ENCODE measurements at regions not wholly inside any gene's neighbourhood (a gene's known extent, or its start where the extent isn't known, plus 50 kb on each side); places are given as distances from the start of the nearest gene placed in this dataset.
"Not testable (repeated sequence)": the region's sequence is repeated elsewhere in the genome, so short reads cannot be mapped to it uniquely, and the experiment has no call there.

DNA sequence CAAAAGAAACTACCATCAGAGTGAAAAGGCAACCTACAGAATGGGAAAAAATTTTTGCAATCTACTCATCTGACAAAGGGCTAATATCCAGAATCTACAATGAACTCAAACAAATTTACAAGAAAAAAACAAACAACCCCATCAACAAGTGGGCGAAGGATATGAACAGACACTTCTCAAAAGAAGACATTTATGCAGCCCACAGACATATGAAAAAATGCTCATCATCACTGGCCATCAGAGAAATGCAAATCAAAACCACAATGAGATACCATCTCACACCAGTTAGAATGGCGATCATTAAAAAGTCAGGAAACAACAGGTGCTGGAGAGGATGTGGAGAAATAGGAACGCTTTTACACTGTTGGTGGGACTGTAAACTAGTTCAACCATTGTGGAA lies 83.9 kb downstream of the GEMIN8 start:
- H2AK5ac ChIP-seq (ENCODE audit: low read length, severe bottlenecking); H3K9ac ChIP-seq (ENCODE audit: low read length); H2BK15ac ChIP-seq (ENCODE audit: low read depth, poor library complexity, severe bottlenecking); H3K36me3 ChIP-seq (ENCODE audit: control insufficient read depth in 1 of 2, insufficient read depth in 2 of 2, low read depth in 1 of 2, low read length in 2 of 2); H2BK120ac ChIP-seq (ENCODE audit: low read depth, low read length); H3K27ac ChIP-seq (ENCODE audit: low read length, poor library complexity, severe bottlenecking); H4K91ac ChIP-seq (ENCODE audit: low read length); DNase-seq; H3K4ac ChIP-seq (ENCODE audit: low read depth in 1 of 2, low read length in 2 of 2); H3K79me1 ChIP-seq (replicated peaks; ENCODE audit: low read length, poor library complexity, severe bottlenecking); H4K8ac ChIP-seq (ENCODE audit: low read length); H2BK5ac ChIP-seq (ENCODE audit: low read depth, low read length, poor library complexity, severe bottlenecking); H3K4me1 ChIP-seq (ENCODE audit: control insufficient read depth, insufficient read depth, low read depth, low read length); H3K18ac ChIP-seq (ENCODE audit: low read depth in 1 of 2, low read length in 2 of 2); H3K23ac ChIP-seq (ENCODE audit: low read length in 2 of 2); H3K9me3 ChIP-seq (ENCODE audit: control insufficient read depth, low read length); H3K4me3 ChIP-seq (ENCODE audit: insufficient read depth in 1 of 2, low read depth in 1 of 2, low read length in 2 of 2); H3K14ac ChIP-seq (ENCODE audit: low read length in 2 of 2); H3K4me2 ChIP-seq (ENCODE audit: low read length, poor library complexity, severe bottlenecking); H2AFZ ChIP-seq (ENCODE audit: low read depth, low read length); H2BK12ac ChIP-seq (ENCODE audit: low read length in 2 of 2): not testable (repeated sequence)
- no CpG with 5 or more reads among the region's 3 CpGs for WGBS
- peaks cover 4 to 37% of the 10 kb centered on the region in 2 experiments for H3K27me3 ChIP-seq (ENCODE audit: control insufficient read depth in 1 of 2, insufficient read depth in 1 of 2, low read length in 2 of 2)

- H3K4ac ChIP-seq (ENCODE audit: low read depth in 1 of 2, low read length in 2 of 2) = no peak overlapping the region
- WGBS = 66% methylated on average over 2 of the region's 2 CpGs
- no peak overlapping the region for H3K27ac ChIP-seq (ENCODE audit: low read length, poor library complexity, severe bottlenecking)
- no peak overlapping the region for H3K4me3 ChIP-seq (ENCODE audit: insufficient read depth in 1 of 2, low read depth in 1 of 2, low read length in 2 of 2)
- no peak overlapping the region for H2BK120ac ChIP-seq (ENCODE audit: low read depth, low read length)
- no peak overlapping the region for H3K9ac ChIP-seq (ENCODE audit: low read length)
- H4K8ac ChIP-seq (ENCODE audit: low read length) = no peak overlapping the region
- H3K18ac ChIP-seq (ENCODE audit: low read depth in 1 of 2, low read length in 2 of 2) = no peak overlapping the region
- H2AK5ac ChIP-seq (ENCODE audit: low read length, severe bottlenecking) = no peak overlapping the region
- no peak overlapping the region for H3K4me2 ChIP-seq (ENCODE audit: low read length, poor library complexity, severe bottlenecking)
- H3K4me1 ChIP-seq (ENCODE audit: control insufficient read depth, insufficient read depth, low read depth, low read length) = peaks cover 9% of the 10 kb centered on the region
- H3K23ac ChIP-seq (ENCODE audit: low read length in 2 of 2) = no peak overlapping the region
- no peak overlapping the region for H2BK5ac ChIP-seq (ENCODE audit: low read depth, low read length, poor library complexity, severe bottlenecking)
- H3K9me3 ChIP-seq (ENCODE audit: control insufficient read depth, low read length) = no peaks in the 10 kb centered on the region
- H2BK15ac ChIP-seq (ENCODE audit: low read depth, poor library complexity, severe bottlenecking) = no peak overlapping the region
- H3K27me3 ChIP-seq (ENCODE audit: control insufficient read depth in 1 of 2, insufficient read depth in 1 of 2, low read length in 2 of 2) = peaks cover 14 to 73% of the 10 kb centered on the region in 2 experiments
- H2AFZ ChIP-seq (ENCODE audit: low read depth, low read length) = no peak overlapping the region
- H3K79me1 ChIP-seq (replicated peaks; ENCODE audit: low read length, poor library complexity, severe bottlenecking) = no peaks in the 10 kb centered on the region
- DNase-seq = no peak
- no peaks in the 10 kb centered on the region for H3K36me3 ChIP-seq (ENCODE audit: control insufficient read depth in 1 of 2, insufficient read depth in 2 of 2, low read depth in 1 of 2, low read length in 2 of 2)
- no peak overlapping the region for H2BK12ac ChIP-seq (ENCODE audit: low read length in 2 of 2)
- H4K91ac ChIP-seq (ENCODE audit: low read length) = no peak overlapping the region
- no peak overlapping the region for H3K14ac ChIP-seq (ENCODE audit: low read length in 2 of 2)
Measured at GRCh38 chrX:13940671-13941070, 89.0 kb downstream of the GEMIN8 start.

DNA sequence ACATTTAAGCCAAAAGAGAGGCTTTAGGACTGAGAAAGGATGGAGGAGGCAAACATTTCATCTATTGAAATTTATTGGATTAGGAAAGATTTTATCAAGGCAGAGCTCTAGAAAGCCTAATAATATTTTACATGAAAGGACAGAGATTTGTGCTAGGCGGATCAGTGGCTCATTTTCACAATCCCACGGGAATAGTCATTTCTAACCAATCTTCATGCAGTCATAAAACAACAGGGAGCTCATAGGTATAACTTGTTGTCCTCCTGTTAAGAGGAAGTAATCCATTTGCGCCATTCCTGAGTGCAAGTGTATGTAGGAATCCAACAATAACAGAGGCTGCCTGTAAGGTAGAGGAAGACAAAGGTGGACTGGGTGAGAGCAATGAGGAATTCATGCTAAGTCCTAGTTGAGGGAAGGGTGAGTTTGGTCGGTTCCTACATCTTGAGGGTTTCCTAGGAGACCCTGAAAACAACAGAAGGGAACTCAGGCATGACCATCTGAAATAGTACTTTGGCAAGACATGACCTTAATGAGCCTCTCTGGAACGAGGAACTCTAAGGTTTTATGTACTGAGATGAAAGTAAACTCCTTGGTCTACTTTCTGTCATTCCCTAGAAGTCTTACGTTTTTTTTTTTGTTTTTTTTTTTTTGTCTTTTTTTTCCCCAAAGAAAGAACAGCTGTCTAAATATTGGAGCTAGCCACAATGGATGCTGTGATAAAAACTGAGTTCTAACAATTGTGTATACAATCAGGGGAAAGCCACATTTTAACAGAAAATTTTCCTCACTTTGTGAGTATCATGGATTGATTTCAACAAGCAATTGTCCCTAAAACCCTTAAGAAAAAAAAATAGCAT lies 89.7 kb downstream of the GEMIN8 start:
- Histone ChIP-seq H3K9me3 (ENCODE audit: control insufficient read depth, low read length) (no peaks in the 10 kb centered on the region), H4K8ac (ENCODE audit: low read length) (no peak overlapping the region), H3K4me2 (ENCODE audit: low read length, poor library complexity, severe bottlenecking) (no peak overlapping the region), H4K91ac (ENCODE audit: low read length) (no peak overlapping the region), H2BK12ac (ENCODE audit: low read length in 2 of 2) (no peak overlapping the region), H2BK15ac (ENCODE audit: low read depth, poor library complexity, severe bottlenecking) (no peak overlapping the region), H3K4me3 (ENCODE audit: insufficient read depth in 1 of 2, low read depth in 1 of 2, low read length in 2 of 2) (no peak overlapping the region), H2BK120ac (ENCODE audit: low read depth, low read length) (no peak overlapping the region), H3K9ac (ENCODE audit: low read length) (no peak overlapping the region), H3K27me3 (ENCODE audit: control insufficient read depth in 1 of 2, insufficient read depth in 1 of 2, low read length in 2 of 2) (peaks cover 14 to 77% of the 10 kb centered on the region in 2 experiments), H2AK5ac (ENCODE audit: low read length, severe bottlenecking) (no peak overlapping the region), H3K27ac (ENCODE audit: low read length, poor library complexity, severe bottlenecking) (no peak overlapping the region), H2AFZ (ENCODE audit: low read depth, low read length) (no peak overlapping the region), H3K4ac (ENCODE audit: low read depth in 1 of 2, low read length in 2 of 2) (no peak overlapping the region), H3K18ac (ENCODE audit: low read depth in 1 of 2, low read length in 2 of 2) (no peak overlapping the region), H3K23ac (ENCODE audit: low read length in 2 of 2) (no peak overlapping the region), H3K4me1 (ENCODE audit: control insufficient read depth, insufficient read depth, low read depth, low read length) (peaks cover 9% of the 10 kb centered on the region), H3K79me1 (replicated peaks; ENCODE audit: low read length, poor library complexity, severe bottlenecking) (no peaks in the 10 kb centered on the region), H2BK5ac (ENCODE audit: low read depth, low read length, poor library complexity, severe bottlenecking) (no peak overlapping the region), H3K14ac (ENCODE audit: low read length in 2 of 2) (no peak overlapping the region), H3K36me3 (ENCODE audit: control insufficient read depth in 1 of 2, insufficient read depth in 2 of 2, low read depth in 1 of 2, low read length in 2 of 2) (no peaks in the 10 kb centered on the region)
- 92% methylated on average over 2 of the region's 6 CpGs for WGBS
- no peak for DNase-seq

DNA sequence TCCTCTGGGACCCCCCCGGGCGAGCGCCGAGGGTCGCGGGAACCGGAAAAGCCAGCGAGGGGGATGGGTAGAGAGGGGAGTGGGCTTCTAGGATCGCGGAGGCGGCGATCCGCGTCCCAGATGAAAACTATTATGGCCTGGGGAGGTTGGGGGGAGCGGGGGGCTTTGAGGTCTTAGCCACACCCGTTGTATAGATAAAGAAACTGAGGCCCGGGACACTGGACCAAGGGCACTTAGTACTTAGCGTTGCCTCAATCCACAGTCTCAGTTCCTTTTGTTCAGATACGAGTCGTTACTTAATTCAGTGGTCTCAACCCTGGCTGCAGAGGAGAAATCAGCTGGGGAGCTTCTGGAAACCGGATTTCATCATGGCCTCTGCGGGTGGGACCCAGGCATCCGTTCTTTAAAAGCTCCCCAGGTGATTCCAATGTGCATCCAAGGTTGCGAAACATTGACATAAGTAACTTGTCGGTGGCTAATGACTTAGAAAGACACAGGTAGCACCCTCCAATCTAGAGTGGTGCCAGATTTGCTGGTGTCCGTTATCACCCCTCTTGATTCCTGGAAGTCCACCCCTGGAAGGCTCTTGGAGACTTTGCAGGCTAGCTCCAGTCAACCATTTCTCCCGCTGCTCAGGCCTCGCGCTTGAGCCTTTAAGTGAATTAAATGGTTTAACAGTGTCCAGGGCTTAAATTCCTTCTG lies 90.7 kb downstream of the GEMIN8 start:
- no peak overlapping the region for H3K14ac ChIP-seq (ENCODE audit: low read length in 2 of 2)
- H4K8ac ChIP-seq (ENCODE audit: low read length) = no peak overlapping the region
- H3K4me3 ChIP-seq (ENCODE audit: insufficient read depth in 1 of 2, low read depth in 1 of 2, low read length in 2 of 2) = peak overlapping the region in 1 of 2 experiments; percentile 24
- no peak overlapping the region for H3K27ac ChIP-seq (ENCODE audit: low read length, poor library complexity, severe bottlenecking)
- no peak overlapping the region for H3K9ac ChIP-seq (ENCODE audit: low read length)
- H2BK12ac ChIP-seq (ENCODE audit: low read length in 2 of 2) = no peak overlapping the region
- no peak overlapping the region for H4K91ac ChIP-seq (ENCODE audit: low read length)
- H3K4me2 ChIP-seq (ENCODE audit: low read length, poor library complexity, severe bottlenecking) = peak overlapping the region; percentile 90
- no peak for DNase-seq
- no peak overlapping the region for H2AK5ac ChIP-seq (ENCODE audit: low read length, severe bottlenecking)
- no peaks in the 10 kb centered on the region for H3K79me1 ChIP-seq (replicated peaks; ENCODE audit: low read length, poor library complexity, severe bottlenecking)
- peaks cover 14 to 81% of the 10 kb centered on the region in 2 experiments for H3K27me3 ChIP-seq (ENCODE audit: control insufficient read depth in 1 of 2, insufficient read depth in 1 of 2, low read length in 2 of 2)
- no peaks in the 10 kb centered on the region for H3K36me3 ChIP-seq (ENCODE audit: control insufficient read depth in 1 of 2, insufficient read depth in 2 of 2, low read depth in 1 of 2, low read length in 2 of 2)
- H2BK5ac ChIP-seq (ENCODE audit: low read depth, low read length, poor library complexity, severe bottlenecking) = no peak overlapping the region
- H2AFZ ChIP-seq (ENCODE audit: low read depth, low read length) = no peak overlapping the region
- no peak overlapping the region for H3K18ac ChIP-seq (ENCODE audit: low read depth in 1 of 2, low read length in 2 of 2)
- peaks cover 9% of the 10 kb centered on the region for H3K4me1 ChIP-seq (ENCODE audit: control insufficient read depth, insufficient read depth, low read depth, low read length)
- no peak overlapping the region for H2BK120ac ChIP-seq (ENCODE audit: low read depth, low read length)
- no peak overlapping the region for H3K23ac ChIP-seq (ENCODE audit: low read length in 2 of 2)
- no peaks in the 10 kb centered on the region for H3K9me3 ChIP-seq (ENCODE audit: control insufficient read depth, low read length)
- 24% methylated on average over 12 of the region's 29 CpGs for WGBS
- no peak overlapping the region for H2BK15ac ChIP-seq (ENCODE audit: low read depth, poor library complexity, severe bottlenecking)
- no peak overlapping the region for H3K4ac ChIP-seq (ENCODE audit: low read depth in 1 of 2, low read length in 2 of 2)

Measured in mesenchymal stem cell (in vitro differentiated cells and primary cell).